OCI-LY7 (cell line): ENCODE measurements at regions not wholly inside any gene's neighbourhood (a gene's known extent, or its start where the extent isn't known, plus 50 kb on each side); places are given as distances from the start of the nearest gene placed in this dataset.

Experiments
- CTCF ChIP-seq: fragments of 200-600 bp; sonication (generic); conservative IDR thresholded peaks from 2 replicates; pipeline ENCODE4 v1.5.1; 2014; ENCODE audit warnings: mild to moderate bottlenecking, antibody characterized with exemption, low read length, moderate library complexity, mixed read lengths
- EZH2phosphoT487 ChIP-seq: fragments of 200-600 bp; sonication (generic); IDR thresholded peaks from 2 replicates; pipeline ENCODE4 v1.6.1; 2018; ENCODE audit warnings: low read depth, borderline replicate concordance, mild to moderate bottlenecking, mixed run types, antibody characterized with exemption, low read length, moderate library complexity, mixed read lengths

- TF ChIP-seq CTCF = no peak
- TF ChIP-seq EZH2phosphoT487 = no peak
Observed at GRCh38 chr2:15049096-15049993, 416.8 kb downstream of the LRATD1 start.
